CD14-positive monocyte (primary cell): ENCODE measurements at regions not wholly inside any gene's neighbourhood (a gene's known extent, or its start where the extent isn't known, plus 50 kb on each side); places are given as distances from the start of the nearest gene placed in this dataset.

Source experiments
- DNase-seq, 3 donors: peaks; one replicate each; pipeline ENCODE4 v3.0.0-alpha.2; 2011 to 2022
- H2AFZ ChIP-seq: 2 replicates; pipeline ENCODE4 v1.6.0; 2012; ENCODE audit warnings: mild to moderate bottlenecking, low read depth, low read length, inconsistent platforms; ENCODE audit not compliant: insufficient read depth, poor library complexity, severe bottlenecking
- H3K27ac ChIP-seq, 2 donors: 1 replicate in 1 of 2; 2 replicates in 1 of 2; pipeline ENCODE4 v1.5.1; 2012 to 2013; ENCODE audit warnings: low read length in 2 of 2, control low read depth in 1 of 2, inconsistent platforms in 1 of 2, low read depth in 1 of 2, mild to moderate bottlenecking in 1 of 2
- H3K27me3 ChIP-seq, 2 donors: one replicate each; pipeline versions ENCODE4 v1.6.0 to v1.6.1; 2011 to 2013; ENCODE audit warnings: low read length in 2 of 2; ENCODE audit not compliant: control insufficient read depth in 2 of 2, insufficient read depth in 2 of 2
- H3K36me3 ChIP-seq, 2 donors: replicated peaks in 1 of 2; 1 replicate in 1 of 2; 2 replicates in 1 of 2; pipeline versions ENCODE4 v1.5.1 to v1.6.1; 2012 to 2013; ENCODE audit warnings: low read length in 2 of 2, control low read depth in 1 of 2, inconsistent platforms in 1 of 2, mild to moderate bottlenecking in 1 of 2; ENCODE audit not compliant: insufficient read depth in 2 of 2, control insufficient read depth in 1 of 2
- H3K4me1 ChIP-seq, 2 donors: 1 replicate in 1 of 2; 2 replicates in 1 of 2; pipeline versions ENCODE4 v1.5.1 to v1.6.1; 2012 to 2013; ENCODE audit warnings: low read length in 2 of 2, control low read depth in 1 of 2, inconsistent platforms in 1 of 2, mild to moderate bottlenecking in 1 of 2, moderate library complexity in 1 of 2; ENCODE audit not compliant: insufficient read depth in 2 of 2, control insufficient read depth in 1 of 2
- H3K4me2 ChIP-seq: replicated peaks from 2 replicates; pipeline ENCODE3; 2012; ENCODE audit warnings: low read length, moderate library complexity, mild to moderate bottlenecking; ENCODE audit not compliant: poor library complexity, severe bottlenecking; ENCODE audit errors: extremely low read depth
- H3K4me3 ChIP-seq, 3 experiments: fragments of 200-600 bp in 1 of 3; sonication (generic) in 1 of 3; replicated peaks in 1 of 3; 1 replicate in 2 of 3; 2 replicates in 1 of 3; pipeline ENCODE4 v1.5.1; 2011 to 2013; ENCODE audit warnings: low read length in 3 of 3, mild to moderate bottlenecking in 3 of 3, control low read depth in 2 of 3, low read depth in 2 of 3, inconsistent platforms in 1 of 3, moderate library complexity in 1 of 3
- H3K79me2 ChIP-seq: 2 replicates; pipeline ENCODE4 v1.6.0; 2012; ENCODE audit warnings: mild to moderate bottlenecking, control low read depth, inconsistent platforms, low read length, moderate library complexity; ENCODE audit not compliant: insufficient read depth
- H3K9ac ChIP-seq: 2 replicates; pipeline ENCODE4 v1.6.0; 2017; ENCODE audit warnings: low read length, mild to moderate bottlenecking; ENCODE audit not compliant: insufficient read depth, poor library complexity, severe bottlenecking
- H3K9me3 ChIP-seq, 2 donors: replicated peaks in 1 of 2; 1 replicate in 1 of 2; 2 replicates in 1 of 2; pipeline versions ENCODE4 v1.5.1 to v1.6.1; 2012 to 2013; ENCODE audit warnings: low read length in 2 of 2, control low read depth in 1 of 2; ENCODE audit not compliant: control insufficient read depth in 1 of 2, insufficient read depth in 1 of 2
- H4K20me1 ChIP-seq: 2 replicates; pipeline ENCODE4 v1.6.0; 2012; ENCODE audit warnings: mild to moderate bottlenecking, low read length, control low read depth, moderate library complexity; ENCODE audit not compliant: insufficient read depth
- H3K27ac Mint-ChIP-seq, 7 donors: one replicate each; pipeline ENCODE4 v1.8.0; 2020; ENCODE audit warnings: mild to moderate bottlenecking in 7 of 7, mixed read lengths in 7 of 7, moderate library complexity in 6 of 7, inconsistent platforms in 2 of 7
- H3K27me3 Mint-ChIP-seq, 3 donors: one replicate each; pipeline ENCODE4 v1.8.0; 2021 to 2022; ENCODE audit warnings: low read depth in 3 of 3, mild to moderate bottlenecking in 3 of 3, mixed read lengths in 3 of 3, moderate library complexity in 3 of 3, inconsistent platforms in 1 of 3
- H3K36me3 Mint-ChIP-seq, 2 donors: one replicate each; pipeline ENCODE4 v1.8.0; 2020; ENCODE audit warnings: mixed read lengths in 2 of 2, inconsistent platforms in 1 of 2, mild to moderate bottlenecking in 1 of 2
- H3K4me1 Mint-ChIP-seq: one replicate; pipeline ENCODE4 v1.8.0; 2020; ENCODE audit warnings: mild to moderate bottlenecking, mixed read lengths
- H3K4me3 Mint-ChIP-seq, 2 donors: one replicate each; pipeline ENCODE4 v1.8.0; 2020; ENCODE audit warnings: mild to moderate bottlenecking in 2 of 2, mixed read lengths in 2 of 2, moderate library complexity in 1 of 2
- H3K9me3 Mint-ChIP-seq, 7 donors: one replicate each; pipeline ENCODE4 v1.8.0; 2020 to 2022; ENCODE audit warnings: mixed read lengths in 7 of 7, mild to moderate bottlenecking in 6 of 7, moderate library complexity in 6 of 7, inconsistent platforms in 2 of 7
- CTCF ChIP-seq: fragments of 200-600 bp; IDR thresholded peaks from one replicate; pipeline ENCODE4 v1.8.0; 2022; ENCODE audit warnings: antibody characterized with exemption, mild to moderate bottlenecking
- WGBS: methylation state at CpG from one replicate; pipeline ENCODE4 v1.1.5; 2013; ENCODE audit warnings: missing lambda C conversion rate; ENCODE audit not compliant: insufficient coverage; 5-methylcytosine and 5-hydroxymethylcytosine counted together
- intact Hi-C, 2 donors: fragments of 100-400 bp; cut with micrococcal nuclease; formaldehyde crosslinking; loops; one replicate each; pipeline versions ENCODE4 v1.15.0 to v1.15.1; 2023

DNA sequence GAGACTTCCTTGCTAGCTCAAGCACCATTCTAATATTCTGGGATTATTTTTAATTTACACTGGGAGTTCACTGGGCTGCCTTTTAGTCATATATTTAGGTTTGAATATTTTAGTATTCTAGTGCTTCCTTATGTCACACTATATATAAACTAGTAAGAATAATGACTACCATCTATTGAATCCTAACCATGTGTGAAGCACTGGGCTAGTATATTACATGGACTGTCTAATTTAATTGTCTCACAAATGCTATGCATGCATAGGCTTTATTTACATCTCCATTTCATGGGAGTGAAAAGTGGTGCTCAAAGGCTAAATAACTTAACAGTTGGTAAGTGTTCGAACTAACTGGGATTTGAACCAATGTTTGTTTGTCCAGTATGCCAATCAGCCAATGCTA lies 272.4 kb downstream of the RND3 start:
- no peak overlapping the region for H3K27ac Mint-ChIP-seq
- Histone ChIP-seq H3K4me1 (no peaks in the 10 kb centered on the region), H3K27me3 (no peaks in the 10 kb centered on the region), H3K9ac (no peak overlapping the region), H3K79me2 (no peaks in the 10 kb centered on the region), H3K36me3 (no peaks in the 10 kb centered on the region), H3K4me2 (no peak overlapping the region), H4K20me1 (no peaks in the 10 kb centered on the region), H3K4me3 (no peak overlapping the region), H2AFZ (no peak overlapping the region), H3K9me3 (peaks cover 4% of the 10 kb centered on the region in 2 donors), H3K27ac (no peak overlapping the region)
- no peak overlapping the region for H3K4me3 Mint-ChIP-seq
- TF ChIP-seq CTCF: no peak
- DNase-seq: no peak
- intact Hi-C loops: no loop called here
- no peaks in the 10 kb centered on the region for H3K36me3 Mint-ChIP-seq
- no peaks in the 10 kb centered on the region for H3K4me1 Mint-ChIP-seq
- peaks cover 0 to 7% (median 0%) of the 10 kb centered on the region in 7 donors for H3K9me3 Mint-ChIP-seq
- H3K27me3 Mint-ChIP-seq: peaks cover 0 to 2% (median 0%) of the 10 kb centered on the region in 3 donors
- WGBS: no CpG with 5 or more reads among the region's 1 CpG

DNA sequence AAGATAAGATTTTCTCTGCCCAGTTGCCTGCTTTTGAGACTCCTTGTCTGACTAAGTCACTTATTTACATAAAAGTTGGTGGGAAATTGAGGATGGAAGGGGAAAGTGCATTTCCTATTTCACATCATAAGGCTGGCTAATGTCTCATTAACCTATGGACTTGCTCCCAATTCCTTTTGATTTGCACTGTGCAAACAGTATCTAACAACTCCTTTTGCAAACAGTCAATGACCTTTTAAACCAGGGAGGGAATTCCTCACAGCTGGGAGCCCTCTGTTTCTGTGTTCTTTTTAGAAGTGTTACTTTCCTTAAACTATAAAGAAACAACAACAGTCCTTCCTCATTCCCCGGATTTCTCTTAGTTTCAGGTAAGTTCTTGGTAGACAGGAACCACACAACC lies 272.8 kb downstream of the RND3 start:
- intact Hi-C loops: no loop called here
- DNase-seq: no peak
- no peaks in the 10 kb centered on the region for H3K36me3 Mint-ChIP-seq
- no peaks in the 10 kb centered on the region for H3K4me1 Mint-ChIP-seq
- Histone ChIP-seq H3K79me2 (no peaks in the 10 kb centered on the region), H3K36me3 (no peaks in the 10 kb centered on the region), H3K9ac (no peak overlapping the region), H3K4me2 (no peak overlapping the region), H3K9me3 (peaks cover 4% of the 10 kb centered on the region in 2 donors), H3K27me3 (no peaks in the 10 kb centered on the region), H3K4me3 (no peak overlapping the region), H3K27ac (no peak overlapping the region), H4K20me1 (no peaks in the 10 kb centered on the region), H3K4me1 (no peaks in the 10 kb centered on the region), H2AFZ (no peak overlapping the region)
- no CpG with 5 or more reads among the region's 1 CpG for WGBS
- no peak for TF ChIP-seq CTCF
- H3K27me3 Mint-ChIP-seq: peaks cover 0 to 2% (median 0%) of the 10 kb centered on the region in 3 donors
- no peak overlapping the region for H3K4me3 Mint-ChIP-seq
- H3K9me3 Mint-ChIP-seq: peaks cover 0 to 7% (median 0%) of the 10 kb centered on the region in 7 donors
- H3K27ac Mint-ChIP-seq: no peak overlapping the region
